AG04449 (cell line): ENCODE measurements at regions not wholly inside any gene's neighbourhood (a gene's known extent, or its start where the extent isn't known, plus 50 kb on each side); places are given as distances from the start of the nearest gene placed in this dataset.

Experiments used
- CTCF ChIA-PET: fragments of 350-600 bp; formaldehyde crosslinking; extraction: SDS; loops from one replicate; lab custom pipeline; 2021; ENCODE audit warnings: antibody characterized with exemption; lab: Yijun Ruan, JAX
- POLR2A ChIA-PET: fragments of 400-600, 350-600 bp; formaldehyde crosslinking; extraction: SDS; loops from one replicate; lab custom pipeline; 2020; ENCODE audit warnings: antibody characterized with exemption, inconsistent platforms; lab: Yijun Ruan, JAX
- DNase-seq: peaks from one replicate; pipeline ENCODE4 v3.0.0-alpha.2; 2010; ENCODE audit warnings: low read depth, low spot score
- H3K4me3 ChIP-seq: 2 replicates; pipeline ENCODE4 v1.5.1; 2011; ENCODE audit warnings: low read depth, mild to moderate bottlenecking, control low read depth, low read length
- TF ChIP-seq, protein P1 (sequence below): IDR thresholded peaks from one replicate; pipeline ENCODE4 v1.5.1; 2011; ENCODE audit warnings: mild to moderate bottlenecking, moderate library complexity, low read length, control low read depth, inconsistent platforms; ENCODE audit not compliant: insufficient read depth; ENCODE audit errors: missing control alignments

DNA sequence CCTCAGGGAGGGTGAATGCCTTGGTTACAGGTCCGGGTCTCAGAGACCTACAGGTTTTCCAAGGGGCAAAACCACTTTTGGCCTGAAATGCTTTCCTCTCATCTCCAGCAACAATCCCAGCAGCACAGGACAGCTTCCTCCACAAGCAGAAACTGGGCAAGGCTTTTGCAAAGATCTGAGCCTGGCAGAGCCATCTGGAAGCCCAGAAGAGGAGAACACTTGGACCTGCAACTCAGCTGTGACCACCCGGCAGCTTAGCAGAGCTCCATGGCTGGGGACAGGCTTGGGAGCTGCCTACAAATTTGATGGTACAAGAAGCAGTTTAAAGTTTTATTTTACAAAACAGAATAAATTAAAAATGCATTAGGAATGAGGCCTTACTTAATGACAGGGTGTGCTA, 90.0 kb upstream of the KCND3 start:
- TF ChIP-seq, protein P1, sequence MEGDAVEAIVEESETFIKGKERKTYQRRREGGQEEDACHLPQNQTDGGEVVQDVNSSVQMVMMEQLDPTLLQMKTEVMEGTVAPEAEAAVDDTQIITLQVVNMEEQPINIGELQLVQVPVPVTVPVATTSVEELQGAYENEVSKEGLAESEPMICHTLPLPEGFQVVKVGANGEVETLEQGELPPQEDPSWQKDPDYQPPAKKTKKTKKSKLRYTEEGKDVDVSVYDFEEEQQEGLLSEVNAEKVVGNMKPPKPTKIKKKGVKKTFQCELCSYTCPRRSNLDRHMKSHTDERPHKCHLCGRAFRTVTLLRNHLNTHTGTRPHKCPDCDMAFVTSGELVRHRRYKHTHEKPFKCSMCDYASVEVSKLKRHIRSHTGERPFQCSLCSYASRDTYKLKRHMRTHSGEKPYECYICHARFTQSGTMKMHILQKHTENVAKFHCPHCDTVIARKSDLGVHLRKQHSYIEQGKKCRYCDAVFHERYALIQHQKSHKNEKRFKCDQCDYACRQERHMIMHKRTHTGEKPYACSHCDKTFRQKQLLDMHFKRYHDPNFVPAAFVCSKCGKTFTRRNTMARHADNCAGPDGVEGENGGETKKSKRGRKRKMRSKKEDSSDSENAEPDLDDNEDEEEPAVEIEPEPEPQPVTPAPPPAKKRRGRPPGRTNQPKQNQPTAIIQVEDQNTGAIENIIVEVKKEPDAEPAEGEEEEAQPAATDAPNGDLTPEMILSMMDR, result no peak
- ChIA-PET POLR2A (no interaction called here), CTCF (no interaction called here)
- DNase-seq, result no peak
- H3K4me3 ChIP-seq, result no peak overlapping the region

DNA sequence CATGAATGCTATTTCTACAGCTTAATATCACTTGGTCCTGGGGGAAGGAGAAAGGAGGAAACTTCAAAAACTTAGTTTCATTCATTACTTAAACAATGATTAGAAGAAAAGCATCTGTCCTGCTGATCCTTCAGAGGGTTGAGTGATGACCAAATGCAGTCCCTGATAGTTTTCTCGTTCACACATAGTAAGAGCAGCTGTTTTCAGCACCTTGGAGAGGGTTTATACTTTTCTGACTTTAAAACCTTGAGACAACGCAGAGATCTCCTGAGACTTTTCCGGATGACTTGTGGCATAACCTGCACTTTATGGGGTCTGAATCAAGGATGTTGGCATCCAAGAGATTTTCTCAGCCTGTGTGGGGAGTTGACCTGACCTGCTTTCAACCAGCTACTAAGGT, 94.0 kb upstream of the KCND3 start:
- POLR2A ChIA-PET, result no interaction called here
- H3K4me3 ChIP-seq, result no peak overlapping the region
- DNase-seq, result no peak
- TF ChIP-seq, protein P1, result no peak
- CTCF ChIA-PET, result no interaction called here

DNA sequence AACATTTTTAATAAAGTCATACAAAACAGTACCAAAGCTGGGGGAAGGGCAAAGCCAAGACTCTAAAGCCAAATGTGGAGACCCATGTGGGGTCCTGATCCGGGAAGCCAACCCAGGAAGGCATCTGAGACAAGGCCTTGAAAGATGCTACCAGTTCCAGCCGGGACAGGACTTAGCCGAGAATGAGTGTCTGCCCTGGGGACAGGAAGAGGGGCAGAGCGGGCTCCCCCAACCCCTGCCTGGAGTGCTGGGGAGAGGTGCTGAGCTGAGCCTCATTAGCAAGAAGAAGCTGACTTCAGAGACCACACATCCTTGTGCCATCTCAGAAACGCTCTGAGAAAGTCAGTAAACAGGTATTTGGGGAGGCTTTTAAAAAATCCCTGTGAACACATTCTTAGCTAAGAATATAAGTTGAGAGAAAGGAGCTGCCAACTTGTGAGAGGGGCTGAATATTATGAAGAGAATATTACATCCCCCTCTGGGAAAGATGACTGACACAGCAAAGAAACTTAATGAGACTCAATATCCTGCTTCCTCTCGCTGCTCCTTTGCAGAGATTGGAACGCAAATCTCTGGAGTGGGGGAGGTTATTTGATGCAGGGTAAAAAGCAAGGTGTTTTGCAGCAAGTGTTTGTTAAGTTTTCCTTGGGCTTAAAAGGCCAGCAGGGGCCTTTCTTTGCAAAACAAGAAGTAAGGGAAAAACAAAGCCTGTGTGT, 103.3 kb upstream of the KCND3 start:
- H3K4me3 ChIP-seq, result no peak overlapping the region
- DNase-seq, result no peak
- TF ChIP-seq, protein P1, result no peak
- POLR2A ChIA-PET, result no interaction called here
- CTCF ChIA-PET, result no interaction called here

DNA sequence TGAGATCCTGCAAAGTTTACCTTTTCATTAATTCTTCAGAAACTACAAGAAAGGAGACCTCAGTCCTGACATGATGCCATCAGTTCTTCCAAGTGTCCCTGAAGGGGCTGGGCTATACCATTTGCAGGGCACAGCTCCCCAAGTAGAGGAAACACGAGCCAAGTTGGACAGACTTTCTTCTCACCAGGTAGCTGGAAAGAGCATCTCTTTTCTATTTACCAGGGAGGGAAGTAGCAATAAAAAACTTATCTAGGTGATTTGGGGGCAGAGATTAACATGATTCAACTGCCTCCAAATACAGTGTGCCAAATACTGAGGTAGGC, 103.9 kb upstream of the KCND3 start:
- no peak for DNase-seq
- no peak overlapping the region for H3K4me3 ChIP-seq
- ChIA-PET CTCF (no interaction called here), POLR2A (no interaction called here)
- TF ChIP-seq, protein P1, result no peak

DNA sequence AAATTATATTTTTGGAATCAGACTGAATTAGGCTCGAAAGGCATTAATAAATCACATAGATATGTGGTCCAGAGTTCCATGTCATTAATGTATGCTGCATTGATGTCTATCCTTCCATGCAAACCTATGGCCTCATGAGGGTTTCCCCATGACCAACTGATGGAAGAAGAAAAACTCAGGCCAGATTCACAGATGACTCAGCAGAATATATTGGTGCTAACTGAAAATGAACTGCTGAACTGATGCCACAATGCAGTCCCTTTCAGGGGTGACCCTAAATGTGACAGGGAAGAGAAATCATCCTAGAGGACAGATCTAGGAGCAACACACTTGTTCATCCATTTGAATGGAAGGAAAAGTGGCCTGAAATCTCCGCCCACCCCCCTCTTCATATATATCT, 110.5 kb upstream of the KCND3 start:
- POLR2A ChIA-PET, result no interaction called here
- TF ChIP-seq, protein P1, result no peak
- H3K4me3 ChIP-seq, result no peak overlapping the region
- CTCF ChIA-PET, result no interaction called here
- DNase-seq, result no peak

GRCh38 chr1:112105557-112105956, 116.1 kb upstream of the KCND3 start:
- TF ChIP-seq, protein P1, result no peak
- no peak overlapping the region for H3K4me3 ChIP-seq
- no peak for DNase-seq
- CTCF ChIA-PET, result no interaction called here
- POLR2A ChIA-PET, result no interaction called here
